ENCODE measurements at regions not wholly inside any gene's neighbourhood (a gene's known extent, or its start where the extent isn't known, plus 50 kb on each side); places are given as distances from the start of the nearest gene placed in this dataset.

- Histone ChIP-seq H3K4me1 (no peaks in the 10 kb centered on the region), H3K27me3 (ENCODE audit: insufficient read depth in 3 of 3, low read length in 2 of 3) (no peaks in the 10 kb centered on the region), H3K4me3 (no peak overlapping the region), H3K36me3 (ENCODE audit: insufficient read depth in 1 of 2, low read depth in 1 of 2) (no peaks in the 10 kb centered on the region), H3K9me3 (no peaks in the 10 kb centered on the region), H3K27ac (no peak overlapping the region)
- no peak for TF ChIP-seq CTCF (IDR thresholded peaks at IDR 0.05)
- 24 to 32% (median 24%) methylated on average over 2 of the region's 2 CpGs for WGBS, 3 donors
- intact Hi-C loops (cut with DNase I): no loop called here
- no peak for ATAC-seq
- DNase-seq: no peak
These were observed 278.1 kb downstream of the LRATD1 start for GRCh38 chr2:14910654-14911053.

- H3K4me1 ChIP-seq: no peaks in the 10 kb centered on the region
- H3K27me3 ChIP-seq (ENCODE audit: insufficient read depth in 3 of 3, low read length in 2 of 3): no peaks in the 10 kb centered on the region
- H3K27ac ChIP-seq: no peak overlapping the region
- no peaks in the 10 kb centered on the region for H3K9me3 ChIP-seq
- DNase-seq (no peak), ATAC-seq (no peak)
- no peaks in the 10 kb centered on the region for H3K36me3 ChIP-seq (ENCODE audit: insufficient read depth in 1 of 2, low read depth in 1 of 2)
- 68 to 70% (median 70%) methylated on average over 4 of the region's 4 CpGs for WGBS, 3 donors
- intact Hi-C loops (cut with DNase I): no loop called here
- no peak overlapping the region for H3K4me3 ChIP-seq
- TF ChIP-seq CTCF (IDR thresholded peaks at IDR 0.05): no peak
These were observed 283.5 kb downstream of the LRATD1 start for GRCh38 chr2:14915983-14916382.

GRCh38 chr2:14923820-14924580, 291.5 kb downstream of the LRATD1 start:
- Histone ChIP-seq H3K4me1 (no peaks in the 10 kb centered on the region), H3K27ac (no peak overlapping the region), H3K4me3 (no peak overlapping the region), H3K27me3 (ENCODE audit: insufficient read depth in 3 of 3, low read length in 2 of 3) (no peaks in the 10 kb centered on the region), H3K36me3 (ENCODE audit: insufficient read depth in 1 of 2, low read depth in 1 of 2) (no peaks in the 10 kb centered on the region), H3K9me3 (no peaks in the 10 kb centered on the region)
- 80 to 87% (median 82%) methylated on average over 6 of the region's 6 CpGs for WGBS, 3 donors
- intact Hi-C loops (cut with DNase I): no loop called here
- no peak for DNase-seq
- ATAC-seq: no peak
- TF ChIP-seq CTCF (IDR thresholded peaks at IDR 0.05): no peak

- 82 to 88% (median 84%) methylated on average over 3 of the region's 3 CpGs for WGBS, 3 donors
- Histone ChIP-seq H3K27ac (no peak overlapping the region), H3K4me1 (no peaks in the 10 kb centered on the region), H3K9me3 (no peaks in the 10 kb centered on the region), H3K4me3 (no peak overlapping the region), H3K36me3 (ENCODE audit: insufficient read depth in 1 of 2, low read depth in 1 of 2) (no peaks in the 10 kb centered on the region), H3K27me3 (ENCODE audit: insufficient read depth in 3 of 3, low read length in 2 of 3) (no peaks in the 10 kb centered on the region)
- DNase-seq (no peak), ATAC-seq (no peak)
- intact Hi-C loops (cut with DNase I): no loop called here
- no peak for TF ChIP-seq CTCF (IDR thresholded peaks at IDR 0.05)
These were observed 293.0 kb downstream of the LRATD1 start for GRCh38 chr2:14925471-14925870.

All from psoas muscle (tissue), 7 donors.